ENCODE measurements at regions not wholly inside any gene's neighbourhood (a gene's known extent, or its start where the extent isn't known, plus 50 kb on each side); places are given as distances from the start of the nearest gene placed in this dataset.

DNA sequence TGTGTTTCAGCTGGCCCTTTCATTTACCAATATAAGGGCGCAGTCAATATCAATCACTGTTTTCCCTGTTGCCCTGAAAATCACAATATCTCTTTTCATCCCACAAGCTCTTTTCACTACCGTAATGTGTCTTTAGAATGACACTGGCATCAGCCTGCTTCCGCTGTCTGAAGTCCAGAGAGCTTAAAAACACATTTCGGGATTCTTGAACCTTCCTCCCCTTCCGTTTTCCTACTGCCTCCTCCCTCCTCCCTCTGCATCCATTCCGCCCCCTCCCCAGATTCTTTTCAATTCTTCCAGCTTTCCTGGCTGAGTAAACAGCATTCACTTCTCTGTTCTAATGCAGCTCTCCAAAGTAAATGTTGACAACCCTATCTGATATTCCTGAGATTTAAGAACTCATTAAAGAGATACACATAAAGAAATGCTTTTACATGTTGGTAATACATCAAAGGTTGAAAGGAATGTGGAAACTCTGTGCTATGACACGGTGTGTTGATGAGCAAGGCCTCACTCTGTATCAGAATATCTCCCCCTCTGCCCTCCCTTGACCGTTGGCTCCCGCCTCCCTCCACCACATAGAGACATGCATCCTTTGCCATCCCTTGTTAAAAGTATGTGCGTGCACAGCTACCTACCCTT is 83.5 kb upstream of the SPRY1 start:
- Histone ChIP-seq H3K36me3 (no peaks in the 10 kb centered on the region), H3K27ac (no peak overlapping the region), H3K27me3 (replicated peaks; ENCODE audit: insufficient read depth) (no peaks in the 10 kb centered on the region), H3K4me1 (replicated peaks) (no peaks in the 10 kb centered on the region), H3K9me3 (no peaks in the 10 kb centered on the region), H3K4me3 (no peak overlapping the region)
- WGBS = 29% methylated on average over 10 of the region's 10 CpGs
- TF ChIP-seq, protein P1, sequence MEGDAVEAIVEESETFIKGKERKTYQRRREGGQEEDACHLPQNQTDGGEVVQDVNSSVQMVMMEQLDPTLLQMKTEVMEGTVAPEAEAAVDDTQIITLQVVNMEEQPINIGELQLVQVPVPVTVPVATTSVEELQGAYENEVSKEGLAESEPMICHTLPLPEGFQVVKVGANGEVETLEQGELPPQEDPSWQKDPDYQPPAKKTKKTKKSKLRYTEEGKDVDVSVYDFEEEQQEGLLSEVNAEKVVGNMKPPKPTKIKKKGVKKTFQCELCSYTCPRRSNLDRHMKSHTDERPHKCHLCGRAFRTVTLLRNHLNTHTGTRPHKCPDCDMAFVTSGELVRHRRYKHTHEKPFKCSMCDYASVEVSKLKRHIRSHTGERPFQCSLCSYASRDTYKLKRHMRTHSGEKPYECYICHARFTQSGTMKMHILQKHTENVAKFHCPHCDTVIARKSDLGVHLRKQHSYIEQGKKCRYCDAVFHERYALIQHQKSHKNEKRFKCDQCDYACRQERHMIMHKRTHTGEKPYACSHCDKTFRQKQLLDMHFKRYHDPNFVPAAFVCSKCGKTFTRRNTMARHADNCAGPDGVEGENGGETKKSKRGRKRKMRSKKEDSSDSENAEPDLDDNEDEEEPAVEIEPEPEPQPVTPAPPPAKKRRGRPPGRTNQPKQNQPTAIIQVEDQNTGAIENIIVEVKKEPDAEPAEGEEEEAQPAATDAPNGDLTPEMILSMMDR (IDR thresholded peaks at IDR 0.05) = no peak
- TF ChIP-seq POLR2AphosphoS5 (IDR thresholded peaks at IDR 0.05) = peak; percentile 34
- DNase-seq (ENCODE audit: low spot score) = no peak
- intact Hi-C loops (cut with DNase I) = no loop called here

DNA sequence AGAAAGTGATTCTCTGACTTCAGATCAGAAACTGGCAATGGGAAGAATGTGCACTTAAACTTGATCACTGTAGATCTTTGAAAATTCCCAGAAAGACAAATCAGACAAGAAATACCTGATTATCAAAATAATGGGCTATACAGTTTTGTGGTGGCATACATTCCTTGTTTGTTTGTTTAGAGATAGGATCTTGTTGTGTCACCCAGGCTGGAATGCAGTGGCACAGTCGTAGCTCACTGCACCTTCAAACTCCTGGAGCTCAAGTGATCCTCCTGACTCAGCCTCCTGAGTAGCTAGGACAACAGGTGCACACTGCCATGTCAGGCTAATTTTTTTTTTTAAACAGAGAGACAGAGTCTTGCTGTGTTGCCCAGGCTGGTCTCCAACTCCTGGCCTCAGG is 81.0 kb upstream of the SPRY1 start:
- TF ChIP-seq, protein P1 (IDR thresholded peaks at IDR 0.05) = no peak
- TF ChIP-seq POLR2AphosphoS5 (IDR thresholded peaks at IDR 0.05) (no peak), POLR2A (IDR thresholded peaks at IDR 0.05) (no peak)
- intact Hi-C loops (cut with DNase I) = no loop called here
- H3K36me3 ChIP-seq = no peaks in the 10 kb centered on the region
- no peak overlapping the region for H3K27ac ChIP-seq
- no peaks in the 10 kb centered on the region for H3K4me1 ChIP-seq (replicated peaks)
- H3K4me3 ChIP-seq = no peak overlapping the region
- no peaks in the 10 kb centered on the region for H3K9me3 ChIP-seq
- no peak for DNase-seq (ENCODE audit: low spot score)
- H3K27me3 ChIP-seq (replicated peaks; ENCODE audit: insufficient read depth) = no peaks in the 10 kb centered on the region
- WGBS = 55% methylated on average over 1 of the region's 1 CpG

DNA sequence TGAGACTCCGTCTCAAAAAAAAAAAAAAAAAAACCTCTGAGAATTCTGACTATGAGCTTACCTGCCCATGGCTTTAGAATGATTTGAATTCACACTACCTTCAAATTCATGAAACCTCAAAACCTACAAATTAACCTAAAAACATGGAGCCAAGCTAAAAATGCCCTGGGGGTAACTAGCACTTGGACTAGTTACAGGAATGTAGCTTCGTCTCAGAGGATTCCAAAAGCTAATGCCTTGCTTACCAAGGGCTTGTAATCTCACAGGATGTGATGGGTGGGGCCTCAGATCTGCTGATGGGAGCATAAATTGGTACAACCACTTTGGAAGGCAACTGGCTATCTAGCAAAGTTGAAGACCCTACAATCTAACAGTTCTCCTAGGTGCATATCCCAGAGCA is 79.4 kb upstream of the SPRY1 start:
- H3K36me3 ChIP-seq = no peaks in the 10 kb centered on the region
- 87% methylated on average over 2 of the region's 2 CpGs for WGBS
- intact Hi-C loops (cut with DNase I) = no loop called here
- no peak overlapping the region for H3K27ac ChIP-seq
- DNase-seq (ENCODE audit: low spot score) = no peak
- no peaks in the 10 kb centered on the region for H3K9me3 ChIP-seq
- no peaks in the 10 kb centered on the region for H3K4me1 ChIP-seq (replicated peaks)
- no peaks in the 10 kb centered on the region for H3K27me3 ChIP-seq (replicated peaks; ENCODE audit: insufficient read depth)
- TF ChIP-seq, protein P1 (IDR thresholded peaks at IDR 0.05) = no peak
- TF ChIP-seq POLR2A (IDR thresholded peaks at IDR 0.05) = no peak
- TF ChIP-seq POLR2AphosphoS5 (IDR thresholded peaks at IDR 0.05) = no peak
- H3K4me3 ChIP-seq = no peak overlapping the region

DNA sequence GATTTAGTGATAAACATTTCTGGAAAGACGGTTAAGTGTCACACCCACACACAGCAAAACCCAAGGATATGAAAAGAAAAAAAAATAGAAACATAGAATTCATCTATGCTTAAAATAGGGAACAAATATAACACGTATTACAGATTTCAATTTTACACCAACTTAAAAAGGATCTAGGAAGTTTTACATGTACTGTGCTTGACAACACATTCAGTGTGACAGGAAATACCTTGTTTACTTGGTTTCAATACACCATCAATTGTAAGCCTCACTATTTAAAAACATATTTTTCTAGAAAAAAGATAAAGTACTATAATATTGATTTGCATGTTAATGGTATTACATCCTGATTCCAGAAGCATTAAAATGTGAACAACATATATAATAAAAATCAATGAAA is 77.0 kb upstream of the SPRY1 start:
- WGBS = 90% methylated on average over 2 of the region's 2 CpGs
- Histone ChIP-seq H3K27me3 (replicated peaks; ENCODE audit: insufficient read depth) (no peaks in the 10 kb centered on the region), H3K27ac (no peak overlapping the region), H3K4me1 (replicated peaks) (no peaks in the 10 kb centered on the region), H3K36me3 (no peaks in the 10 kb centered on the region), H3K9me3 (no peaks in the 10 kb centered on the region), H3K4me3 (no peak overlapping the region)
- no peak for TF ChIP-seq POLR2AphosphoS5 (IDR thresholded peaks at IDR 0.05)
- DNase-seq (ENCODE audit: low spot score) = no peak
- intact Hi-C loops (cut with DNase I) = no loop called here

DNA sequence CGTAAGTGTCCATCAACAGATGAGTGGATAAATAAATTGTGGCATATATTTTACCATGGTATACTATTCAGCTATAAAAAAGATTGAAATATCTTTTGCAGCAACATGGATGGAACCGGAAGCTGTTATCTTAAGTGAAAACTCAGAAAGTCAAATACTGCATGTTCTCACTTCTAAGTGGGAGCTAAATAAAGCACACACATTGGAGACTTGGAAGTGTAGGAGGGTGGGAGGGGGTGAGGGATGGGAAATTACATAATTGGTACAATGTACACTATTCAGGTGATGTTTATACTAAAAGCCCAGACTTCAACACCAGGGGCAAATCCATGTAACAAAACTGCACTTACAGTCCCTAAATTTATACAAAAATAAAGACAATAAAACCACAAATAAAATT is 72.6 kb upstream of the SPRY1 start:
- intact Hi-C loops (cut with DNase I) = no loop called here
- Histone ChIP-seq H3K27ac (no peak overlapping the region), H3K36me3 (no peaks in the 10 kb centered on the region), H3K27me3 (replicated peaks; ENCODE audit: insufficient read depth) (no peaks in the 10 kb centered on the region), H3K4me1 (replicated peaks) (no peaks in the 10 kb centered on the region), H3K9me3 (no peaks in the 10 kb centered on the region), H3K4me3 (no peak overlapping the region)
- WGBS = 95% methylated on average over 2 of the region's 2 CpGs
- DNase-seq (ENCODE audit: low spot score) = no peak
- TF ChIP-seq POLR2AphosphoS5 (IDR thresholded peaks at IDR 0.05) (no peak), POLR2A (IDR thresholded peaks at IDR 0.05) (no peak)
- TF ChIP-seq, protein P1 (IDR thresholded peaks at IDR 0.05) = no peak
